ENCODE measurements at regions not wholly inside any gene's neighbourhood (a gene's known extent, or its start where the extent isn't known, plus 50 kb on each side); places are given as distances from the start of the nearest gene placed in this dataset.

GRCh38 chr4:41349021-41349420 is 92.3 kb downstream of the UCHL1 start:
- TF ChIP-seq NFE2L2 (IDR thresholded peaks at IDR 0.05; ENCODE audit: low read depth, low read length) (no peak), FOS (IDR thresholded peaks at IDR 0.05; ENCODE audit: low read depth, low read length) (no peak), MXI1 (IDR thresholded peaks at IDR 0.05; ENCODE audit: borderline replicate concordance, low read depth, low read length) (no peak), RFX5 (IDR thresholded peaks at IDR 0.05; ENCODE audit: low read depth, low read length) (no peak), POLR2A (IDR thresholded peaks at IDR 0.05; ENCODE audit: low read depth, low read length) (no peak), SMC3 (IDR thresholded peaks at IDR 0.05; ENCODE audit: low read depth, low read length) (no peak), MAFK (IDR thresholded peaks at IDR 0.05; ENCODE audit: low read depth, low read length) (no peak), ELK1 (IDR thresholded peaks at IDR 0.05; ENCODE audit: borderline replicate concordance, low read depth, low read length) (no peak), MAZ (IDR thresholded peaks at IDR 0.05; ENCODE audit: borderline replicate concordance, low read depth, low read length) (no peak)
- Histone ChIP-seq H3K4ac (ENCODE audit: low read depth, low read length) (no peak overlapping the region), H4K5ac (ENCODE audit: low read depth, low read length) (no peak overlapping the region), H2AK9ac (replicated peaks; ENCODE audit: low read depth, low read length, poor library complexity) (no peak overlapping the region), H3K14ac (replicated peaks; ENCODE audit: low read depth, low read length) (no peak overlapping the region), H3K4me2 (ENCODE audit: low read depth, low read length) (no peak overlapping the region), H3K56ac (ENCODE audit: extremely low read depth, insufficient read depth, low read length) (no peak overlapping the region), H2AK5ac (ENCODE audit: low read depth, low read length) (no peak overlapping the region), H3K23ac (ENCODE audit: low read depth, low read length) (no peak overlapping the region), H2BK20ac (ENCODE audit: low read depth, low read length) (no peak overlapping the region), H3K9me3 (ENCODE audit: control insufficient read depth, insufficient read depth, low read length) (no peaks in the 10 kb centered on the region), H3K9ac (ENCODE audit: low read depth, low read length) (no peak overlapping the region), H2BK5ac (ENCODE audit: low read depth, low read length, poor library complexity, severe bottlenecking) (no peak overlapping the region), H4K20me1 (ENCODE audit: insufficient read depth, low read length) (no peaks in the 10 kb centered on the region), H3K4me3 (ENCODE audit: insufficient read depth, low read depth, low read length) (no peak overlapping the region), H2BK120ac (ENCODE audit: low read depth, low read length) (no peak overlapping the region), H3K27ac (ENCODE audit: insufficient read depth, low read length) (no peak overlapping the region), H3K79me1 (ENCODE audit: low read depth in 1 of 2, low read length in 2 of 2) (no peaks in the 10 kb centered on the region), H3K9me1 (ENCODE audit: insufficient read depth, low read length) (no peaks in the 10 kb centered on the region), H3K36me3 (ENCODE audit: control insufficient read depth, insufficient read depth, low read length) (no peaks in the 10 kb centered on the region), H3K18ac (ENCODE audit: low read depth, low read length) (no peak overlapping the region), H2AFZ (replicated peaks; ENCODE audit: low read length, poor library complexity) (no peak overlapping the region), H3K4me1 (ENCODE audit: control insufficient read depth, insufficient read depth, low read length) (peaks cover 5% of the 10 kb centered on the region; the same call in 1 of the 2 replicates), H4K8ac (ENCODE audit: low read depth in 2 of 2, low read length in 2 of 2) (no peak overlapping the region), H4K91ac (ENCODE audit: insufficient read depth, low read depth, low read length) (no peak overlapping the region), H3K27me3 (ENCODE audit: control insufficient read depth, insufficient read depth, low read length) (no peaks in the 10 kb centered on the region), H2BK15ac (ENCODE audit: low read depth, low read length) (no peak overlapping the region)
- ChIA-PET CTCF (interaction anchor here (1.0 kb wide), 1 partner anchor 295 kb away, joined by 3 read pairs; no protein-coding TSS in a partner anchor), POLR2A (ENCODE audit: unreplicated experiment) (no interaction called here)
- no peak for DNase-seq
- intact Hi-C loops (cut with micrococcal nuclease) (no loop called here), in situ Hi-C loops (cut with MboI; ENCODE audit: low sequenced_read_pairs) (no loop called here), dilution Hi-C loops (cut with HindIII; ENCODE audit: low sequenced_read_pairs, unreplicated experiment) (no loop called here)
- no peak for ATAC-seq (ENCODE audit: low read depth)
- no TSS peak for BruUV-seq (replicated peaks)

Data from IMR-90 (cell line).